Ectodermal cell (in vitro differentiated cells): ENCODE measurements at regions not wholly inside any gene's neighbourhood (a gene's known extent, or its start where the extent isn't known, plus 50 kb on each side); places are given as distances from the start of the nearest gene placed in this dataset.

Experiments used
- H3K27ac ChIP-seq: 2 replicates; pipeline ENCODE4 v1.7.0; 2013; ENCODE audit warnings: mild to moderate bottlenecking, low read depth, low read length; ENCODE audit not compliant: insufficient read depth, poor library complexity, severe bottlenecking
- H3K27me3 ChIP-seq: 2 replicates; pipeline ENCODE4 v1.7.0; 2013; ENCODE audit warnings: mild to moderate bottlenecking, low read length; ENCODE audit not compliant: insufficient read depth, control insufficient read depth, poor library complexity, severe bottlenecking
- H3K36me3 ChIP-seq: one replicate; pipeline ENCODE4 v1.7.0; 2013; ENCODE audit warnings: low read length; ENCODE audit not compliant: control insufficient read depth, insufficient read depth
- H3K4me1 ChIP-seq: one replicate; pipeline ENCODE4 v1.7.0; 2013; ENCODE audit warnings: low read length; ENCODE audit not compliant: control insufficient read depth, insufficient read depth
- H3K4me3 ChIP-seq: 2 replicates; pipeline ENCODE4 v1.7.0; 2013; ENCODE audit warnings: low read depth, low read length, control low read depth; ENCODE audit not compliant: insufficient read depth
- H3K9me3 ChIP-seq: 2 replicates; pipeline ENCODE4 v1.7.0; 2013; ENCODE audit warnings: mild to moderate bottlenecking, low read length, moderate library complexity; ENCODE audit not compliant: control insufficient read depth
- WGBS, 2 experiments: methylation state at CpG; one replicate each; pipeline ENCODE4 v1.1.7; 2013; ENCODE audit warnings: missing lambda C conversion rate in 2 of 2; 5-methylcytosine and 5-hydroxymethylcytosine counted together

DNA sequence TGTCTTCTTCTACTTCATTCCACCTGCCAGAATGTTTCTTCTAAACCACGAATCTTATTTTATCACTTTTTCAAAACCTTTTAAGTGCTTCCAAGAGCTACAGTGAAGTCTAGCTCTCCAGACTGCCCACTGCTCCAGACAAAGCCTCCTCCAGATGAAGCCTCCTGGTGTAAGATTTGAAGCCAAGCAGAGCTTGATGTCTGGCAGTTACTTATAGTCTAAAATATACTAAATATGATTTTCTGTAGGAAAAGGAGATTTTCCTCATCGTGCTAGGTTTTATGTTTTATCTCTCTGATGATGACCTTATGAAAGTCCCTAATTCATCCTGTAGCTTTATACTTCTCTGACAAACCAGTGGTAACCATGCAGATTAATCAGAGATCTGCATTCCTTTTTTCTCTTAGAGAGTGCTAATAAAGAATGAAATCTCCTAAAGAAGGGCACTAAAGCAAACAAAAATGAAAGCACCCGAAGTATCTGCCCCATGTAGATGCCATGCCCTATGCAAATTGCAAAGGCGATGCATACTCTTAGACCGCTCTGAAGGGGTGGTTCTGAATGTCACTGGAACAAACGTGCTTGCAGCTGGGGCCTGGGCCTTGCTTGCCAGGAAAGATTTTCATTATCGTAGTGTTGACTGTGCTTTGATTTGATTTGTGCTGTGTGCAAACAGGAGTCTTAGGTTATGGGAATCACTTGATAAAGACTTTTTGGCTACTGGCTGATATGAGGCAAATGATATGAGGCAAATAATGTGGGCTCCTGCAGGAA is 314.2 kb downstream of the PID1 start:
- H3K36me3 ChIP-seq = no peaks in the 10 kb centered on the region
- WGBS, 2 experiments = 86 to 90% methylated on average over 7 of the region's 7 CpGs
- no peak overlapping the region for H3K27ac ChIP-seq
- H3K4me1 ChIP-seq = no peaks in the 10 kb centered on the region
- H3K27me3 ChIP-seq = no peaks in the 10 kb centered on the region
- no peaks in the 10 kb centered on the region for H3K9me3 ChIP-seq
- H3K4me3 ChIP-seq = no peak overlapping the region

DNA sequence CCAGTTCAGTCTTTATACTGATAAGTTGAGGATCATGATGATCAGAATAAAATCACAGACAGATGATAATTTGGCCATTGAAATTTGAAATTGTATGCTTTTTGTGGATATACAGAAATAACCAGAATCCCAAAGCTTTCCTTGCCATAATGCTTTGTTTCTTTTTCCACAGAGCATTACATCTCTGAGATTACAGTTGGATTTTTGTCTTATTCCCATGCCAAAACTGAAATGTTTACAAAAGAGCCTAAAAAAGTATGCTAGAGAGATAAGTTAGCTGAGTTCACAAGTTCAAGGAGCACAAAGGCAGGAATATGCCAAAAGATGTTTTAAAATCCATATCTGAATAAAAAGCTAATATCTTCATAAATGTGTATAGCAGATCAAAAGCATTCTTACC is 321.3 kb downstream of the PID1 start:
- no peak overlapping the region for H3K4me3 ChIP-seq
- no peaks in the 10 kb centered on the region for H3K27me3 ChIP-seq
- H3K36me3 ChIP-seq = no peaks in the 10 kb centered on the region
- no peaks in the 10 kb centered on the region for H3K9me3 ChIP-seq
- no peak overlapping the region for H3K27ac ChIP-seq
- no peaks in the 10 kb centered on the region for H3K4me1 ChIP-seq

DNA sequence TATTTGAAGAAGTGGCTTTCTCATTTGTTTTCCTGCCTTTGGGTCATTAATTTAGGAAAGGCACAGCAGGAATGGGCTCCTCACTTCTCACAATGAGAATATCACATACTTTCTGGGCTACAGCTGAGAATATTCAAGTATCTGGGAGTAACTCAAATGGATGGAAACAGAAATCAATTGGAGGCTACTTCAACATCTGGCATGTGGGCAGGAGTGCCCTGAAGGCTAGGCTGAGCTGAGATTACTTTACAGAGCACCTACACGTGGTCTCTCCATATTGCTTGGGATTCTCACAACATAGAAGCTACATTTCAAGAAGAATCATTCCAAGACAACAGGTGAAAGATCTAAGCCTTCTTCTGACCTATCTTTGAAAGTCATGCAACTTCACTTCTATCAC is 325.4 kb downstream of the PID1 start:
- H3K4me3 ChIP-seq = no peak overlapping the region
- no peaks in the 10 kb centered on the region for H3K27me3 ChIP-seq
- no peaks in the 10 kb centered on the region for H3K36me3 ChIP-seq
- no peaks in the 10 kb centered on the region for H3K4me1 ChIP-seq
- no peak overlapping the region for H3K27ac ChIP-seq
- no peaks in the 10 kb centered on the region for H3K9me3 ChIP-seq
- WGBS, 2 experiments = 61 to 65% methylated on average over 1 of the region's 1 CpG

DNA sequence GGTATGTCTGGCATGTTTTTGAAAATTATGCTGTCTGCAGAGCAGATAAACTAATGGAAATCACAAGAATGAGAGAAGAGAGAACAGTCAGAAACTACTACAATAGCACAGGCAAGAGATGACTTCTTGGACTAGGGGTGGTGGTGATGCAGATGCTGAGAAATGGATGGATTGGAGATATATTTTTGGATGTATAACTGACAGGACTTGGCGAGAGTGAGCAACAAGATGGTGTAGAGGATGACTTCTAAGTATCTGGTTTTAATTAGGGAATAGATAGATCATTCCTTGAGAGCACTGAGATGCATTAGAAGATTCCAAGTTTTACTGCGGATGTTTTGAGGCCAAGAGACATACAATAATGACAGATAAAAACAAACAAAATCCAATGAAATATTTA is 328.2 kb downstream of the PID1 start:
- H3K27ac ChIP-seq = no peak overlapping the region
- H3K4me3 ChIP-seq = no peak overlapping the region
- H3K36me3 ChIP-seq = no peaks in the 10 kb centered on the region
- no peaks in the 10 kb centered on the region for H3K27me3 ChIP-seq
- no peaks in the 10 kb centered on the region for H3K4me1 ChIP-seq
- 89 to 92% methylated on average over 1 of the region's 2 CpGs for WGBS, 2 experiments
- H3K9me3 ChIP-seq = no peaks in the 10 kb centered on the region

DNA sequence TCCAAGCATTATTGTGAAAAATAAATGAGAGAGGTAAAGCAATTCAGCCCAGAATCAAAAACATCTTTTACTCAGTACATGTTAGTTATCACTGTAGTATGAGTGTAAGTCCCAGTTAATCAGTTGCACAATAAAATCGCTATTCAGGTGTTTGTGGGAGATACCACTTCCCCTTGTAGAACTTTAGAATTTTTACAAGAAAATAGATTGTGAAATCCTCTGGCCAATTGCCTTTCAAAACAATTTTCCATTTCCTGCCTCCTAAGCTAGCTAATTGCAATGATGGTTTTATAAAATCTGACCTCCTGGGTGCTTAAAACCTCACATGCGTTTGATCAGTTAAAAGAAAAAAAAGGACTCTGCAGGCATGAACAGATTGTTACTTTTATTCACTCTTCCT is 332.5 kb downstream of the PID1 start:
- H3K36me3 ChIP-seq = no peaks in the 10 kb centered on the region

DNA sequence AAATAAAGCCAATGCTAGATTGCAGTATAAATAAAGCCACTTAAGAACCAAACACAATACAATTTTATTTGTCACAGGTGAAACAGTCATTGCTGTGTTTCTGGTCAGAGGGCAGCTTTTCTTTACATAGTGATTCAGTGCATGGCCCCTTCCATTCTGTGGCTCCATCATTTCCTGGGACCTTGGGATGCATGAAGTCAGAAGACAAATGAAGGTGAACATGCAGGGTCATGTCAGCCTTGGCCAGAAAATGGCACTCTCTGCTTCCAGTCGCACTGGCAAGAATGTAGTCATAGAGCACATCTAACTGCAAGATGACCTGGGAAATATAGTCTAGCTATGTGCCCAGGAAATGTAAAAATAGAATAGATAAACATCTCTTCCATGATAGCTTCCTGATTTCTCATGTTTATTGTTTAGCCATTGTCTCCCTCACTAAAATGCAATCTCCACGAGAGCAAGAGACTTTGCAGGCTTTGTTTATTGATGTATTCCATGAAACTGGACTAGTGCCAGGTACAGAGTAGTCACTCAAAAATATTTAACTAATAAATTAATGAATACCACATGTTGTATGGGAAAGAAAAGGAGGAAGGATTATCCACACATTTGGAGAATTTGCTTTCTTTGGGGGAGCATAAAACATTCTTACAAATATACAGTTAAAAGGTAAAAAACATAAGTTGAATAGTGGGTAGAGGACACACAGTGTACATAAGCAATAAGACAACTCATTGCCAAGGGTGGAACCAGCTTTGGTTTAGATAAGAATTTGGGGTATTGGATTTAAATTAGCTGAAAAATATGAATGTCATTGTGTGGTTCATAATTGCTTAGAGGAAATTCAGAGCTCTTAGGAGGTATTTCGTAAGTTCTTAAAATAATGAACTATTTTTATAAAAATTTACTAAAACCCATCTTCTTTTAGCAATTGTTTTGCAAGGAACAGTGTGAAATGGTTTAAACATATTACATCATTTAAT is 343.8 kb downstream of the PID1 start:
- Histone ChIP-seq H3K4me1 (no peaks in the 10 kb centered on the region), H3K4me3 (no peak overlapping the region), H3K27ac (no peak overlapping the region), H3K9me3 (no peaks in the 10 kb centered on the region), H3K36me3 (no peaks in the 10 kb centered on the region), H3K27me3 (no peaks in the 10 kb centered on the region)
- 93 to 100% methylated on average over 1 to 2 of the region's 3 CpGs for WGBS, 2 experiments

More for the DNA sequence above, 332.5 kb downstream of the PID1 start:
- H3K9me3 ChIP-seq = no peaks in the 10 kb centered on the region
- H3K27ac ChIP-seq = no peak overlapping the region
- H3K4me3 ChIP-seq = no peak overlapping the region
- WGBS, 2 experiments = 98 to 99% methylated on average over 2 of the region's 2 CpGs
- H3K27me3 ChIP-seq = no peaks in the 10 kb centered on the region
- no peaks in the 10 kb centered on the region for H3K4me1 ChIP-seq

DNA sequence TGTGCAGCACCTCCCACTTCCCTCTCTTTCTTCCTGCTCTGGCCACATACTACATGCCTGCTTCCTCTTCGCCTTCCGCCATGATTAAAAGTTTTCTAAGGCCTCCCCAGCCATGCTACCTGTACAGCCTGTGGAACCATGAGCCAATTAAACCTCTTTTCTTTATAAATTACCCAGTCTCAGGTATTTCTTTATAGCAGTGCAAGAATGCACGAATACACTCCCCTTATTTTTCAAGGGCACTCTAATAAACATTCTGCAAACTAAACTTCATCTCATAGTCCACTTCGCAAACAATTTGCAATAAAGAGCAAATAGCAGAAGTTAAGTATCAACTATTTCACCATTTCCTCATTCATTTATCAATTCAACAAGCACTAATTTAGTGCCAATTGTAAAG is 351.3 kb downstream of the PID1 start:
- 84 to 94% methylated on average over 4 of the region's 4 CpGs for WGBS, 2 experiments
- no peaks in the 10 kb centered on the region for H3K9me3 ChIP-seq
- no peak overlapping the region for H3K4me3 ChIP-seq
- H3K4me1 ChIP-seq = no peaks in the 10 kb centered on the region
- H3K27me3 ChIP-seq = no peaks in the 10 kb centered on the region
- no peaks in the 10 kb centered on the region for H3K36me3 ChIP-seq
- no peak overlapping the region for H3K27ac ChIP-seq

DNA sequence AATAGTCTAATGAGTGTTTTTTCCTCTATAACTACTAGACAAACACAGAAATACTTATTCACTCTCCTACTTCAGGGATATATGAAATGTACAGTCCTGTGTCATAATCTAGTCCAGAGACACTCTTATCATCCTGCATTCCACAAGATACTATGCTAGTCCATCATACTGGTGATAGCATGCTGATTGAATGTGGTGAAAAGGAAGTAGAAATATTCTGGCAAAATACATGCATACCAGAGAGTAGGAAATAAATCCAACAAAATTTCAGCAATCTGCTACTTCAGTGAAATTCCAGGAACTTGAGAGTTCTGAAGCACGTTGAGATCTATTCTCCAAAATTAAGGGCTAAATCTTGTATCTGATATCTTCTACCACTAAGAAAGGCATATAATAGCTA is 353.9 kb downstream of the PID1 start:
- Histone ChIP-seq H3K4me3 (no peak overlapping the region), H3K4me1 (no peaks in the 10 kb centered on the region), H3K36me3 (no peaks in the 10 kb centered on the region), H3K27me3 (no peaks in the 10 kb centered on the region), H3K9me3 (no peaks in the 10 kb centered on the region), H3K27ac (no peak overlapping the region)
- WGBS, 2 experiments = 84 to 95% methylated on average over 1 of the region's 1 CpG

DNA sequence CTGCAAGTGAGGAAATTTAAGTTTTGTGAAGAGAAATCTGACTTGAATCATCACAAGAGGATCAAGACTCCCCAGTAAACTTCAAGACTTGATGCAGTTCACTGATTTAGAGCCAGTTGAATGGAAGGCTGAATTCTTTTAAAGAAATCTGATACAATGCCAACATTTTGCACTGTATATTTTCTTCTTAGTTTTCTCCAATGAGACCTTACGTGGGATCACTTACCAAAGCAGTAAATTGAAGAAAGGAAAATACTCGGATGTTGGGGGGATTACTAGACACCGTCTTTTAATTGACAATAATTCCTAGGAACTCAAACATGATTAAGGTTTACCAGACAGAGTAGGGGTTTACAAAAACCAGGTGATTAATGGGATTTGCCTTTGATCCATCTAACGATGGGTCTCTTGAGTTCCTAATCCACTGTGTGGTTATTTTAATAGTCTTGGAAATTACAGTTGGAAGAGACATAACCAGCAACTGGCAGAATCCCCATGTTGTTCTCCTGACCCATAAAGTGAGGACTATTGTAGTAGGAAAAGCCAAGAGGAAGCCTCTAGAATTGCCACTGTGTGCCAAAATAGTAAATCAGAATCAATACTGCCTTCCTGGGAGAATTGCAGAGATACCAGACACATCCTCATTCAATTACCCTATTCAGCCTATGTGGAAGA is 354.5 kb downstream of the PID1 start:
- Histone ChIP-seq H3K27me3 (no peaks in the 10 kb centered on the region), H3K36me3 (no peaks in the 10 kb centered on the region), H3K9me3 (no peaks in the 10 kb centered on the region), H3K27ac (no peak overlapping the region), H3K4me1 (no peaks in the 10 kb centered on the region), H3K4me3 (no peak overlapping the region)
- WGBS, 2 experiments = 86 to 96% methylated on average over 4 of the region's 4 CpGs

DNA sequence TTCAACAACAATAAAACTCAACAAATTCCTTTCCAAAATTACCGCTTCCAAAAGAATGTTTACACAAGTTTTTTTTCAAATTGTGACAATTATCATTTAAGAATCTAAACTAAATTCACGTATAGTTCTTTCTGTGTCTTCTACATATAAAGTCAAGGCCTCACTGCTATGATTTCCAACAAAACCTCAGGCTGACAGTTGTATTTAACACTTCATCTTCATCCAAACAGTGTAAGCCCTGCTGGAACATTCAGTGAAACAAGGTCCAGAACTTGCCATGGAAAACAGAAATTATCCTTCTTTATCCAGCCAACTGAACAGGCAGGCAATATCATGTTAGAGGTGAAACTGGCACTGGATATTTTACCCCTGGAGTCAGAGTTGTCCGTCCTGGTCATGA is 357.9 kb downstream of the PID1 start:
- 90 to 94% methylated on average over 3 of the region's 3 CpGs for WGBS, 2 experiments
- Histone ChIP-seq H3K27ac (no peak overlapping the region), H3K27me3 (no peaks in the 10 kb centered on the region), H3K36me3 (no peaks in the 10 kb centered on the region), H3K4me1 (no peaks in the 10 kb centered on the region), H3K4me3 (no peak overlapping the region), H3K9me3 (no peaks in the 10 kb centered on the region)
